ENCODE measurements at regions not wholly inside any gene's neighbourhood (a gene's known extent, or its start where the extent isn't known, plus 50 kb on each side); places are given as distances from the start of the nearest gene placed in this dataset.

DNA sequence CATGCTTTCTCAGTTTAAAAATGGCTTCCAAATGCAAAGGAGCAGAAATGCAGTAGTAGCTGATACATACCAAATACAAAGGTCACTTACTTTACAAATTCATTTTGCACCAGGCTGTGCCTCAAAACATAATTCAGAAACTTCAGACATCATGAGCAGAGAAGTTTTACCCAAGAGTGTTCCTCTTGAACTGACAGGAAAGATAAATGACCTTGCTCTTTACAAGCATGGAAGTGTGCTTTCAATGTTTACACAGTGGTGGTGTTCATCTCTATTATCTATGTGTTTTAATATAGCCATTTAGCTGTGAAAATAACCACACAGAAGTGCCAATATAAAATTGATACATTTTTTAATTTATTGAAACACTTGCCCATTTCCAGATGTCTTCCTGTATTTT, 383.4 kb downstream of the ANKRD50 start:
- DNase-seq (ENCODE audit: low spot score in 2 of 2), result no peak
- no peaks in the 10 kb centered on the region for H3K9me3 ChIP-seq
- H3K27me3 ChIP-seq, result no peaks in the 10 kb centered on the region
- H3K36me3 ChIP-seq, result no peaks in the 10 kb centered on the region
- peaks cover 0 to 2% (median 0%) of the 10 kb centered on the region in 4 donors for H3K4me1 ChIP-seq
- no peak overlapping the region for H3K27ac ChIP-seq
- TF ChIP-seq, protein P1, sequence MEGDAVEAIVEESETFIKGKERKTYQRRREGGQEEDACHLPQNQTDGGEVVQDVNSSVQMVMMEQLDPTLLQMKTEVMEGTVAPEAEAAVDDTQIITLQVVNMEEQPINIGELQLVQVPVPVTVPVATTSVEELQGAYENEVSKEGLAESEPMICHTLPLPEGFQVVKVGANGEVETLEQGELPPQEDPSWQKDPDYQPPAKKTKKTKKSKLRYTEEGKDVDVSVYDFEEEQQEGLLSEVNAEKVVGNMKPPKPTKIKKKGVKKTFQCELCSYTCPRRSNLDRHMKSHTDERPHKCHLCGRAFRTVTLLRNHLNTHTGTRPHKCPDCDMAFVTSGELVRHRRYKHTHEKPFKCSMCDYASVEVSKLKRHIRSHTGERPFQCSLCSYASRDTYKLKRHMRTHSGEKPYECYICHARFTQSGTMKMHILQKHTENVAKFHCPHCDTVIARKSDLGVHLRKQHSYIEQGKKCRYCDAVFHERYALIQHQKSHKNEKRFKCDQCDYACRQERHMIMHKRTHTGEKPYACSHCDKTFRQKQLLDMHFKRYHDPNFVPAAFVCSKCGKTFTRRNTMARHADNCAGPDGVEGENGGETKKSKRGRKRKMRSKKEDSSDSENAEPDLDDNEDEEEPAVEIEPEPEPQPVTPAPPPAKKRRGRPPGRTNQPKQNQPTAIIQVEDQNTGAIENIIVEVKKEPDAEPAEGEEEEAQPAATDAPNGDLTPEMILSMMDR (IDR thresholded peaks at IDR 0.05), result no peak
- TF ChIP-seq EP300 (IDR thresholded peaks at IDR 0.05), result no peak
- TF ChIP-seq POLR2A (IDR thresholded peaks at IDR 0.05), result no peak
- H3K4me3 ChIP-seq, result no peak overlapping the region

DNA sequence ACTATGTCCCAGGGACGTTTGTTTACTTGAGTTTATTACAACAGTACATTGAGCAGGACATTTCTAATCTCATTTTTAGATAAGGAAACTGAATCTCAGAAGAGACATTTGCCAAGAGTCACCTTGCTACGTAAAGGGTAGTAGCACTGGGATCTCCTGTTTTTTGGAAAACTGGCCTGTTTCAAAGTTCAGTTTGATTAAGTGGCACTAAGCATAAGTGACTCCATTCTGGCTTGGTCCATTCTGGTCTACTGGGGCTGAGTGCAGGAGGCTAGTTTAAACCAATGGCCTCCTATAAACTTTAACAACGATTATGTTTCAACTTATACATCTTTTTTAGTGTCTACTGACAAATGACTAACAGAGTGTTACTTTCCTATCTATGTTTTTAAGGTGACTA, 382.5 kb downstream of the ANKRD50 start:
- no peaks in the 10 kb centered on the region for H3K27me3 ChIP-seq
- WGBS, 2 donors, result 74 to 76% methylated on average over 3 of the region's 3 CpGs
- TF ChIP-seq POLR2A (IDR thresholded peaks at IDR 0.05) (no peak), EP300 (IDR thresholded peaks at IDR 0.05) (no peak)
- TF ChIP-seq, protein P1 (IDR thresholded peaks at IDR 0.05), result no peak

DNA sequence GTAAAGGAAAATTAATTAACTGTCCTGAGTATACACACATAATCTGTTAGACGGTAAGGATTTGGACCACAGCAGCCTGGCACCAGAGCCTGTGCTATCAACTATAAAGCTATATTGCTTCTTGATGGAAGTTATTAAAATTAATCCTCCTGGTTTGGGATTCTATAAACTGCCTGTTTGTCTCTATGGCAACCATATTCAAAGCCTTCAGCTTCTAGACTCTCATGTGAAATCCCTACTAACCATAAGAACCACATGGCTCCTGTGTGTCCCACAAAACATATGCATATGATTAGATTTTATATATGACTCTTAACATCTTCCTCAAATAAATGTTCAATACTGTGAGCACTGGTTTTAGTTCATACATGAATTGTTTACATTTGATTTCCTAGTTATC, 380.8 kb downstream of the ANKRD50 start:
- WGBS, 2 donors, result 93 to 98% methylated on average over 1 of the region's 1 CpG
- Histone ChIP-seq H3K36me3 (no peaks in the 10 kb centered on the region), H3K4me1 (peaks cover 0 to 6% (median 0%) of the 10 kb centered on the region in 4 donors), H3K4me3 (no peak overlapping the region), H3K27me3 (no peaks in the 10 kb centered on the region), H3K9me3 (no peaks in the 10 kb centered on the region), H3K27ac (no peak overlapping the region)
- no peak for DNase-seq (ENCODE audit: low spot score in 2 of 2)
- TF ChIP-seq POLR2A (IDR thresholded peaks at IDR 0.05) (no peak), EP300 (IDR thresholded peaks at IDR 0.05) (no peak)
- TF ChIP-seq, protein P1 (IDR thresholded peaks at IDR 0.05), result no peak

More for the DNA sequence above, 382.5 kb downstream of the ANKRD50 start:
- DNase-seq (ENCODE audit: low spot score in 2 of 2), result no peak
- Histone ChIP-seq H3K9me3 (no peaks in the 10 kb centered on the region), H3K36me3 (no peaks in the 10 kb centered on the region), H3K4me1 (peaks cover 0 to 6% (median 0%) of the 10 kb centered on the region in 4 donors), H3K4me3 (no peak overlapping the region), H3K27ac (no peak overlapping the region)

DNA sequence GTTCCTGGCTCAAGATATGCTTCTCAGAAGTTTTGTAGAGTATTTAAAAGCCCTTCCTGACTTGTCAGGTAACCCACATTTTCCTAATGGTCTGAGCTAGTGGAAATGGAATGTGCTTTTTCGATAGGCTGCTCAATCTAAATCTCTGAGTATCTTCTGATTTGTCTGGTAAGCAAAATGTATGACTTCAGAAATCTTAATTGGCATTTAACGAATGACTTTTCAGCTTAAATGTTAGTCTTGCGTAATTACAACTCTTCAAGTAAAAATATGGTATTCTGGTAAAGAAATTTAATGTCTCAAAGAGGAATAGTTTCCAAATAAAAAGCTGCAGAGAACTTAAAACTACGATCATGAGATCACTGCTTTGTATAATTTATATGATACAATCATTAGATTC, 379.1 kb downstream of the ANKRD50 start:
- no peak overlapping the region for H3K27ac ChIP-seq
- no peak for TF ChIP-seq POLR2A (IDR thresholded peaks at IDR 0.05)
- TF ChIP-seq, protein P1 (IDR thresholded peaks at IDR 0.05), result no peak
- TF ChIP-seq EP300 (IDR thresholded peaks at IDR 0.05), result no peak
- no peak overlapping the region for H3K4me3 ChIP-seq
- peaks cover 0 to 6% (median 0%) of the 10 kb centered on the region in 4 donors for H3K4me1 ChIP-seq
- no peaks in the 10 kb centered on the region for H3K9me3 ChIP-seq
- 54 to 55% methylated on average over 4 of the region's 4 CpGs for WGBS, 2 donors
- no peaks in the 10 kb centered on the region for H3K27me3 ChIP-seq
- DNase-seq (ENCODE audit: low spot score in 2 of 2), result no peak
- H3K36me3 ChIP-seq, result no peaks in the 10 kb centered on the region

DNA sequence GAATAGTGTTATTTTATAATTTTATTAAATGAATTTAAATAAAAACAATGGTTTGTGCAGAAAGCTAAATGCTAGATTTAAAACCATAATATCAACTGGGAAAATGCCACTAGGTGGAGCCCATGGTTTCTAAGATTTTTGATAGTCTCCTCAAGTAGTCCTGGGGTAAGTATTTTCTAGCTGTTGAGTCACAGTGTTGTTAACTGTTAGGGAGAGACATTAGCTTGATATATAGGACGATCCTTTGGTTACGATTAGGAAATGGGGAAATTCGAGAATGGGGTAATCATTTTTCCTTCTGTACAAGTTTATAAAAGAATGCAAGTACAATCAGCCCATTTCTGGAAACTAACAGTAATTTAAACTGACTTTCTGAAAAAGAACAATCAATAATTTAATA, 378.4 kb downstream of the ANKRD50 start:
- Histone ChIP-seq H3K4me1 (peaks cover 0 to 6% (median 0%) of the 10 kb centered on the region in 4 donors), H3K36me3 (no peaks in the 10 kb centered on the region), H3K4me3 (peak overlapping the region in 1 of 4 donors; percentile 1), H3K9me3 (no peaks in the 10 kb centered on the region), H3K27me3 (no peaks in the 10 kb centered on the region), H3K27ac (no peak overlapping the region)
- no peak for TF ChIP-seq EP300 (IDR thresholded peaks at IDR 0.05)
- TF ChIP-seq, protein P1 (IDR thresholded peaks at IDR 0.05), result peak; percentile 35 to 60 (median 41)
- peak in 1 of 2 donors; percentile 65 for DNase-seq (ENCODE audit: low spot score in 2 of 2)
- 1% methylated on average over 3 of the region's 3 CpGs for WGBS, 2 donors
